ENCODE measurements at regions not wholly inside any gene's neighbourhood (a gene's known extent, or its start where the extent isn't known, plus 50 kb on each side); places are given as distances from the start of the nearest gene placed in this dataset.
"Not testable (repeated sequence)": the region's sequence is repeated elsewhere in the genome, so short reads cannot be mapped to it uniquely, and the experiment has no call there.

GRCh38 chr2:16114836-16115235, 174.5 kb downstream of the MYCN start:
- no peak for ATAC-seq

DNA sequence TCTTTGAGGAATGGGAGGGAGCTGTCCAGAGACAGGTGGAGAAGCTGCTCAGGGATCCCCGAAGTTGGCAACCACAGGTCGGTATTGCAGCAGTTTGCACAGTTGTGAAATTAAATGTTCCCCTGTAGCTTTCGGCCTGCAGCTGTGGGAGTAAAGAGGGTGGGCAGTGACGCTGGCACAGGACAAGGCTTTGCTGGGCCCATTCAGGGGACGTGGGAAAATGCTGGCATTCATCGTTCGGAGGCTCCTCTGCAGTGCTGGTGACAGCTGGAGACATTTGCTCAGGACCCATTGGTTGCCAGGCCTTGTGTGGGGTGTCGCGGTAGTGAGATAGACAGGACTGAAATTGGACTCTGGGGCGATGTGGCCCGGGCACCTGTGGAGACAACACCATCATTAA, 173.7 kb downstream of the MYCN start:
- ATAC-seq, result no peak

DNA sequence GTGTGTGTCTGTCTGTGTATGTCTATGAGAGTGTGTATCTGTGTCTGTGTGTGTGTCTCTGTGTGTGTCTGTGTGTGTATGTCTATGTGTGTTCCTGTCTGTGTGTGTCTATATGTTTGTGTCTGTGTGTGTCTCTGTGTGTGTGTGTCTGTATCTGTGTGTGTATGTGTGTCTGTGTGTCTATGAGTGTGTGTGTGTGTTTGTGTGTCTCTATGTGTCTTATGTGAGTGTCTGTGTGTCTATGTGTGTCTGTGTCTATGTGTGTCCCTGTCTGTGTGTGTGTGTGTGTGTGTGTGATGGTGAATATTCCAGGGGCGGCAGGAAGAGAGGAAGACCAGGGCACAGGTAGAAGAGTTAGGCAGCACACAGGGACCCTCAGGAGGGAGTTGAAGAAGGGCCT, 173.2 kb downstream of the MYCN start:
- no peak for ATAC-seq

GRCh38 chr2:16112972-16113560, 172.7 kb downstream of the MYCN start:
- no peak for ATAC-seq

- no peak for ATAC-seq
Observed at GRCh38 chr2:16112251-16112971, 172.1 kb downstream of the MYCN start.

- ATAC-seq, result no peak
Observed at GRCh38 chr2:16111838-16112210, 171.5 kb downstream of the MYCN start.

DNA sequence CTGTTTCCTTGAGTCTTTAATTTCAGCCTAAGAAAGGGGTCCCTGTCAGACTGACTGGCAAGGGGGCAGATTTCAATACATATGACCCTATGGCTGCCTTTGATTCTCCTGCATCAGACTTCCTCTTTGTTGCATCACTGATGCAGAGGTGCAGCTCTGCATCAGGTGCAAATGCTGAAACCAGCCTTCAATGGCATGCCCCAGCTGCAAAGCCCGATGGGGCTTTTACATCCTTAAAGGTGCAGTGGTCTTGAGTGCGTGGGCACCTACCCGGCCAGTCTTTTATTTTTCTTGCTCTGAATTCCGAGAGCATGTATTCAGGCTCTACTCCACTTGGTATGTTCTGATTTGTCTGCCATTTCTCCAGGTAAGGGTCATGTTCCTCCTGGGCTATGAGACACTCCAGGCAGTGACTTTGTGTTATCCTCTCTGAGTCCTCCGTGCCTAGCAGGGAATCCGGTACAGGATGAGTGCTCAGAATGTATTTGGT, 169.5 kb downstream of the MYCN start:
- ATAC-seq, result no peak

DNA sequence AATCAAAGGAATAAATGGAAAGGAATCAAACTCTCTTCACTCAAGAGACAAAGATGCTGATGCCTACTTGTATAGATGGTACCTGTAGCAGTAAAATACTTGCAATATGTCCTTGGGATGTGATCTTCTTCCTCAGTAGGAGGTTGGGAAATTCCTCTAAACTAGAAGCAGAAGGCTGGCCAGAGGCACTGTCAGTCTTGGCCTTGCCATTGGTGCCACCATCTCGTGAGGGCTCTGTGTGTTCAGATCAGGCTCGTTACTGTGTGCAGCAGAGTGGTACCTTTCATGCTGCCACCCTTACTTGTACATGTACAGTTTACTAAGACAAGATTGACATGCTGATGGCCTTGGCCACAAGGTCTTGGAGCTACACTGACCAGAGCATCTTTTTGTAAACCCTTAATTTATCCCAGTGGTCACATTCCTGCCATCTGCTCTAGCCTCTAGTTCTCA, 169.0 kb downstream of the MYCN start:
- no peak for ATAC-seq

DNA sequence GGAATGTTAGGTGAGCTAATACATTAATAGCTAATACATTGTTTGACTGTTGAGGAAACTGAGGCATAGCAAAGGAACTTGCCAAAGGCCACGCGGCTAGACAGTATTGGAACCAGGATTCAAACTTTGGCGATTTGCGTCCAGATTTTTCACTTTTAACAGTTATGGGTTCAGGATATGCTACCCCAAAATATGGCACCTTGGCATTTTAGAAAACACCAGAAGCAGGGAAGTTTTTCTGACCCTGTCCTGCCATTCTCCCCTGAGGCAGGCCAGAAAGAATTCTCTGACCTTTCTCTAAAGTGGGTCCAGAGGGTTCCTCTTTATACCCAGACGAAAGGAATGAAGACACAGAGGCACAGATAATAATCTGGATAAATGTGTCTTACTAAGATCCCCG, 166.9 kb downstream of the MYCN start:
- ATAC-seq, result no peak

DNA sequence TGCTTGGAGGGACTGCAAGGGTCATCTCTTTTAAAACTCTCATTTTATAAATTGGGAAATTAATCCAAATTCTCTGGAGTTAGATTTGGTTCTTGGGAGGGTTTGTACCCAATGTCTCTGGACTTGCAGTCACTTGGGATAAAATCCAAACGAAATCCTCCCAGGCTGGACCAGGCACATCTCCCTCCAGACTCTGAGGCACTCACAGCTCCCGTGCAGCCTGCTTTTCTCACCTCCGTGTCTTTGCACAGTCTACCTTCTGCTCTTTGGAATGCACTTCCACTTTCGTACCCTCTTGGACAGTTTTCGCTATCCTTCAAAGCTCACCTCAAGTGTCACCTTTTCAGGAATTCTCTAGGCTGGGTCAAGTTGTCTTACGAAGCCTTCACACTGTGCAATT, 166.3 kb downstream of the MYCN start:
- ATAC-seq, result no peak

DNA sequence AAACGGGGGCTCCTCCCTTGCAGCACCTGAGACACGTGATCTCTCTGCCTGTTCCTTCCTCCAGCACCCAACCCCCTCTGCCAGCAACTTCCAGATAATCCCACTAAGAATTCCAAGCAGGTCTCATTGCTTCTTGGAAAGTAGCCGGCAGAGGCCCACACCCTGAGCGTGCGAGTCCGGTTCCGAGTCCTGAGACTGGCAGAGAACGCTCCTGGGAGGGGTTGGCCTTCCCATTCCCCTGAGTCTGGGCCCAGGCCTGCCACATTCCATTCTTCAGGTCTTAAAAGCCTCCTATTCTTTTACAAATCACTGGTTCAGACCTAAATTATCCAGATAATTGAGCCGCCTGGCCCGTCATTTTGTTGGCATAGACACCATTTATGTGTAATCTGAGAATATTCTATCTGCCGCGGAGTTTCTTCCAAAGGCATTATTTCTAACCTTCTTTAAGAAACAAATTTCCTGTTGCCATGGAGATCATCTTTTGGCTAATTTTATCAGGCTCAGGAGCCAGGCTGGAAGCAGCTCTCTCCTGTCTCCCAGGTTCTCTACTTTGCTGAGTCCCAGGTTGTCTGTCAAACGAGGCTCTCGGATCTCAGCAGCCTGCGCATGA, 165.4 kb downstream of the MYCN start:
- ATAC-seq, result no peak

- no peak for ATAC-seq
Observed at GRCh38 chr2:16104949-16105668, 164.8 kb downstream of the MYCN start.

DNA sequence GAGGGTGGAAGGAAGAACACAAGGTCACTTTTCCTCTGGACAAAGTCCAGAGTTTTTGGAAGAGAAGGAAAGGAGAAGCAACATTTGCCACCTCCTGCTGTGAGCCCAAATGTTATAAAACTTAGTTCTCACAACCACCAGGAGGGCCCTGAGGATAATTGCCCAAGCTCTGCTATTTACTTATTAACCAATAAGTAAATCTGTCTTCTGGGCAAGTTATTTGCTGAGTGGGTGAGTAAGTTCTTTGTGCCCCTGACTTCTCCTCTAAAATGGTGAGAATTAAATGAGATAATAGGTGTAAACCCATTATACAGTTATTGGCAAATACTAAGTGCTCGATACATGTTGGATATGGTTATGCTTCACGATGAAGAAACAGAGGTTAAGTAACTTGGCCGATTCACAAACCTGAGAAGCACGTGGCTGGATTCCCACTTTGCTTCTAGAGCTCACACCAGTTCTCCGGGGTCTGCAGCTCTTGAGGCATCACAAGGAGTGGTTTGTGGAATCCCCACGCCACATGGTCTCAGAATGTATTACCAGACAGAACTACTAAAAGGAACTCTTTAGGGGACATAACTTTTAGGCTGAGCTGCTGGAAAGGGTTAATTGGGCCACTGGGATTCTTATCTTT, 164.1 kb downstream of the MYCN start:
- no peak for ATAC-seq

DNA sequence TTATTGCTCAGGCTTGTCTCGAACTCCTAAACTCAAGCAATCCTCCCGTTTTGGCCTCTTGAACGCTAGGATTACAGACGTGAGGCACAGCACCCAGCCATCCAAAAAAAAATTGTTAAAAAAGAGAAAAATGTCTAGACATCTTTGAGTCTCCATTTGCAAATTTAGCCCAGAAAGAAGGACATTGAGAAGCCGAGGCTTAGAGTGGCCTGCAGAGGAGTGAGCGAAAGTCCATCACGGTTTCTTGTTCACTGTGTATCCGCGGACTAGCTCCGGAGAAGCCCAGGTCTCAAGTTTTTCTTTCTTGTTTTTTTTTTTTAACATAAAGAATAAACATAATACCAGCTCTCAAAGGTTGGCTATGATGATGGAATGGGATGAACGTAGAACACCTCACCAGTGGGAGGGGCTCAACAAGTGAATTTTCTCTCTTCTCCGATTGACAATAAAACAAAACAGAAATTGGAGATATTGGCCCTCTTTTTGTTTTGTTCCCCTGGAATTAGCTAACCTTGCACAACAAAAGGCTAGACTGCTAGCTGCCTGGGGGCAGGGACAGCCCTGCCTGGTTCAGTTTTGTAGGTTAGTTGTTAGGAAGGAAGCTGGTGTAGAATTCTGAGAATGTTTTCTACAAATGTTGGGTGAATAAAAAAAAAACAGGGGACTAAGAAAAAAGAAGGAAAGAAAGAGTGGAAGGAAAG, 163.4 kb downstream of the MYCN start:
- ATAC-seq, result no peak

- no peak for ATAC-seq
Observed at GRCh38 chr2:16102976-16103380, 162.6 kb downstream of the MYCN start.

- no peak for ATAC-seq
Observed at GRCh38 chr2:16102358-16102975, 162.1 kb downstream of the MYCN start.

GRCh38 chr2:16101196-16101595, 160.8 kb downstream of the MYCN start:
- no peak for ATAC-seq

DNA sequence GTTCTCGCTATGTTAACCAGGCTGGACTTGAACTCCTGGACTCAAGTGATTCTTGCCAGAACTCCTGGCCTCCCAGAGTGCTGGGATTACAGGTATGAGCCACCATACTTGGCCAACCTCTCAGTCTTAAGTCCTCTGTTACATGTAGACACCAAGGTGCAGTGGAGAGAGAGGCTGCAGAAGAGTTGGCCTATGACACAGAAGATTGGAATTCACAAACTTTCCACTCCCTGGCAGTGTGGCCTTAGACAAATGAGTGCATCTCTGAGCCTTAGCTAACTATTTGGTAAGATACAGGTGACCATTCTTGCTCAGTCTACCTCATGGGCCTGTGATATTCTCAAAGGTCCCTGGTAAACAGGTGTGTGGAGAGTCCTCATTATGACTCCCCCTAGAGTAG, 159.7 kb downstream of the MYCN start:
- peak; percentile 33 for ATAC-seq

DNA sequence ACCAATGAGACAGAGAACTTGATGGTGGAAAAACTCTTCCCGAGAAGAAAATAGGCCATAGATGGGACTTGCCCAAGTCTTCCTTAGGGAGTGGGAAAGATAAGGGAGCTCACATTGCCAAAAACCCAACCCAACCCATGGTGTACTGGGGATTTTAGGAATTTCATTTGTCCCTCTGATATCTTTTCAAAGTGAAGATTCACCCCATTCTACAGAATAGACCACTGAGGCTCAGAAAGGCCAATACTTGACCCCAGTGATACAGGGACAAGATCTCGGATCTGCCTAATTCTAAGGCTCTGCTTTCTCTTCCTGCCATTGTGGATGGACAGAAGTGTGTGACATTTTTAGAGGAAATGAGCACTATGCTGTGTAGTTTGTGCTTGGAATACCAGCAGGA, 159.0 kb downstream of the MYCN start:
- no peak for ATAC-seq

DNA sequence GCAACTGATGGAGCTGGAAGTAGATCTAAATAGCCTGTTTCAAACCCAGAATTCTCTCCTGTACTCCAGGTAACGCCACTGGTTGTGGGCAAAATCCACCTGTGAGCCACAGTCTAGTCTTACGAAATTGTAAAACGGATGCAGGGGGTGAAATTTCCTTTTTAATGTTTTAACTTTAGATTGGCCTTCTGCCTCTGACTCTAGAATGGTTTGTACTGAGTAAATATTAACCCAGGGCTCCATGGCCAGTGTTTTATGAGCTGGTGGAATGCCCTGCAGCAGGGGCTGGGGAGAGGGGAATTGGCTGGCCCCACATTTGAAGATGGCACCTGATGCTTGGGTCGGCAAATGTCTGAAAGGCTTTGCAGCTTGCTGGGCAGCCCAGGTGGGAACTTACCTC, 156.6 kb downstream of the MYCN start:
- ATAC-seq, result no peak

DNA sequence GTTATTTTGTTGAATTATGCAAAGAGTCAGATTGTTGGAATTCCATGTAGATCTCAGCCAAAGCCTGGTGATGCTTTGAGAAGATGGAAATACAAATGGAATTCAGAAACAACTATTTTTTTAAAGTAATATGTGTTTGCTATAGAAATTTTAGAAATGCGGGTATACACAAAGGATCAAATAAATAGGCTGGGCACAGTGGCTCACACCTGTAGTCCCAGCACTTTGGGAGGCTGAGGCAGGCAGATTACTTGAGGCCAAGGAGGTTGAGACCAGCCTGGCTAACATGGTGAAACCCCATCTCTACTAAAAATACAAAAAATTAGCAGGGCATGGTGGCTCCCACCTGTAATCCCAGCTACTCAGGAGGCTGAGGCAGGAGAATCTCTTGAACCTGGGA, 155.1 kb downstream of the MYCN start:
- not testable (repeated sequence) for ATAC-seq

GRCh38 chr2:16094811-16095210, 154.5 kb downstream of the MYCN start:
- ATAC-seq, result no peak
